DND-41 (cell line): ENCODE measurements at regions not wholly inside any gene's neighbourhood (a gene's known extent, or its start where the extent isn't known, plus 50 kb on each side); places are given as distances from the start of the nearest gene placed in this dataset.

Experiments used
- ATAC-seq: fragments of 200-7000 bp; cut with Tn5 transposase; 3 replicates; pipeline ENCODE4 v1.9.1; 2021; ENCODE audit warnings: low read depth; ENCODE audit not compliant: insufficient read depth
- DNase-seq: peaks from one replicate; pipeline ENCODE4 v3.0.0-alpha.2; 2020
- H2AFZ ChIP-seq: 2 replicates; pipeline ENCODE4 v1.6.0; 2012; ENCODE audit warnings: low read depth, low read length
- H3K27ac ChIP-seq: 2 replicates; pipeline ENCODE4 v1.5.1; 2012; ENCODE audit warnings: low read length, inconsistent platforms
- H3K27me3 ChIP-seq: fragments of 200-600 bp; sonication (generic); 2 replicates; pipeline ENCODE4 v1.6.0; 2012; ENCODE audit warnings: low read length, mild to moderate bottlenecking, inconsistent platforms; ENCODE audit not compliant: insufficient read depth, poor library complexity
- H3K36me3 ChIP-seq: 2 replicates; pipeline ENCODE4 v1.5.1; 2012; ENCODE audit warnings: low read length, inconsistent platforms; ENCODE audit not compliant: insufficient read depth
- H3K4me1 ChIP-seq: 2 replicates; pipeline ENCODE4 v1.5.1; 2012; ENCODE audit warnings: mild to moderate bottlenecking, low read length; ENCODE audit not compliant: insufficient read depth
- H3K4me2 ChIP-seq: 2 replicates; pipeline ENCODE4 v1.6.0; 2012; ENCODE audit warnings: mild to moderate bottlenecking, moderate library complexity, low read length, inconsistent platforms; ENCODE audit not compliant: insufficient read depth
- H3K4me3 ChIP-seq, 2 experiments: fragments of 200-600 bp in 1 of 2; shearing (Covaris generic) in 1 of 2; 2 replicates each; pipeline ENCODE4 v1.5.1; 2012 to 2016; ENCODE audit warnings: inconsistent platforms in 2 of 2, low read length in 2 of 2, mild to moderate bottlenecking in 2 of 2, low read depth in 1 of 2, moderate library complexity in 1 of 2
- H3K79me2 ChIP-seq: 2 replicates; pipeline ENCODE4 v1.6.0; 2012; ENCODE audit warnings: low read length, inconsistent platforms; ENCODE audit not compliant: insufficient read depth
- H3K9ac ChIP-seq: 2 replicates; pipeline ENCODE4 v1.6.0; 2012; ENCODE audit warnings: low read depth, mild to moderate bottlenecking, inconsistent platforms, low read length, moderate library complexity
- H3K9me3 ChIP-seq: 2 replicates; pipeline ENCODE4 v1.5.1; 2012; ENCODE audit warnings: low read length, moderate library complexity, mild to moderate bottlenecking, inconsistent platforms; ENCODE audit not compliant: insufficient read depth, severe bottlenecking
- H4K20me1 ChIP-seq: 2 replicates; pipeline ENCODE4 v1.6.0; 2012; ENCODE audit warnings: low read length; ENCODE audit not compliant: insufficient read depth
- EZH2 ChIP-seq: IDR thresholded peaks from 3 replicates; pipeline ENCODE4 v1.6.1; 2012; ENCODE audit warnings: borderline replicate concordance, low read depth, mild to moderate bottlenecking, moderate library complexity, low read length, inconsistent platforms; ENCODE audit not compliant: severe bottlenecking
- TF ChIP-seq, protein P1 (sequence below): IDR thresholded peaks from 2 replicates; pipeline ENCODE4 v1.5.1; 2012; ENCODE audit warnings: borderline replicate concordance, low read length, moderate library complexity, mild to moderate bottlenecking; ENCODE audit not compliant: poor library complexity, severe bottlenecking; ENCODE audit errors: extremely low read depth

- no peak for TF ChIP-seq EZH2
- TF ChIP-seq, protein P1, sequence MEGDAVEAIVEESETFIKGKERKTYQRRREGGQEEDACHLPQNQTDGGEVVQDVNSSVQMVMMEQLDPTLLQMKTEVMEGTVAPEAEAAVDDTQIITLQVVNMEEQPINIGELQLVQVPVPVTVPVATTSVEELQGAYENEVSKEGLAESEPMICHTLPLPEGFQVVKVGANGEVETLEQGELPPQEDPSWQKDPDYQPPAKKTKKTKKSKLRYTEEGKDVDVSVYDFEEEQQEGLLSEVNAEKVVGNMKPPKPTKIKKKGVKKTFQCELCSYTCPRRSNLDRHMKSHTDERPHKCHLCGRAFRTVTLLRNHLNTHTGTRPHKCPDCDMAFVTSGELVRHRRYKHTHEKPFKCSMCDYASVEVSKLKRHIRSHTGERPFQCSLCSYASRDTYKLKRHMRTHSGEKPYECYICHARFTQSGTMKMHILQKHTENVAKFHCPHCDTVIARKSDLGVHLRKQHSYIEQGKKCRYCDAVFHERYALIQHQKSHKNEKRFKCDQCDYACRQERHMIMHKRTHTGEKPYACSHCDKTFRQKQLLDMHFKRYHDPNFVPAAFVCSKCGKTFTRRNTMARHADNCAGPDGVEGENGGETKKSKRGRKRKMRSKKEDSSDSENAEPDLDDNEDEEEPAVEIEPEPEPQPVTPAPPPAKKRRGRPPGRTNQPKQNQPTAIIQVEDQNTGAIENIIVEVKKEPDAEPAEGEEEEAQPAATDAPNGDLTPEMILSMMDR: no peak
- Histone ChIP-seq H3K4me2 (no peak overlapping the region), H3K27ac (no peak overlapping the region), H3K9me3 (no peaks in the 10 kb centered on the region), H3K4me1 (no peaks in the 10 kb centered on the region), H4K20me1 (no peaks in the 10 kb centered on the region), H2AFZ (no peak overlapping the region), H3K9ac (no peak overlapping the region), H3K27me3 (peaks cover 2% of the 10 kb centered on the region), H3K4me3 (no peak overlapping the region), H3K36me3 (no peaks in the 10 kb centered on the region), H3K79me2 (no peaks in the 10 kb centered on the region)
- ATAC-seq: no peak
- no peak for DNase-seq
These were observed 130.9 kb downstream of the C12orf75 start for GRCh38 chr12:105461271-105461943.

GRCh38 chr12:105461944-105462762, 131.7 kb downstream of the C12orf75 start:
- no peak overlapping the region for H3K9ac ChIP-seq
- H3K27me3 ChIP-seq: peaks cover 2% of the 10 kb centered on the region
- no peaks in the 10 kb centered on the region for H3K4me1 ChIP-seq
- no peak overlapping the region for H2AFZ ChIP-seq
- H3K36me3 ChIP-seq: no peaks in the 10 kb centered on the region
- no peaks in the 10 kb centered on the region for H4K20me1 ChIP-seq
- no peak overlapping the region for H3K4me2 ChIP-seq
- ATAC-seq: no peak
- H3K27ac ChIP-seq: no peak overlapping the region
- H3K9me3 ChIP-seq: no peaks in the 10 kb centered on the region
- H3K4me3 ChIP-seq: no peak overlapping the region
- H3K79me2 ChIP-seq: no peaks in the 10 kb centered on the region
- DNase-seq: no peak
- TF ChIP-seq, protein P1: no peak
- no peak for TF ChIP-seq EZH2

- ATAC-seq: no peak
- H3K9me3 ChIP-seq: no peaks in the 10 kb centered on the region
- H3K9ac ChIP-seq: no peak overlapping the region
- peaks cover 2% of the 10 kb centered on the region for H3K27me3 ChIP-seq
- no peak overlapping the region for H2AFZ ChIP-seq
- no peaks in the 10 kb centered on the region for H3K79me2 ChIP-seq
- H3K4me1 ChIP-seq: no peaks in the 10 kb centered on the region
- no peak overlapping the region for H3K4me3 ChIP-seq
- no peaks in the 10 kb centered on the region for H3K36me3 ChIP-seq
- no peaks in the 10 kb centered on the region for H4K20me1 ChIP-seq
- H3K4me2 ChIP-seq: no peak overlapping the region
- TF ChIP-seq EZH2: no peak
- TF ChIP-seq, protein P1: no peak
- DNase-seq: no peak
- no peak overlapping the region for H3K27ac ChIP-seq
These were observed 132.3 kb downstream of the C12orf75 start for GRCh38 chr12:105462831-105463230.
